SK-N-SH treated with all-trans-retinoic acid at 6 μM for 48 hours (cell line): ENCODE measurements at regions not wholly inside any gene's neighbourhood (a gene's known extent, or its start where the extent isn't known, plus 50 kb on each side); places are given as distances from the start of the nearest gene placed in this dataset.

Experiments
- ATAC-seq: fragments of 200-7000 bp; cut with Tn5 transposase; 3 replicates; pipeline ENCODE4 v1.9.1; 2020; ENCODE audit warnings: mild to moderate bottlenecking, moderate library complexity
- ARNTL ChIP-seq: fragments of 450-650 bp; formaldehyde crosslinking; IDR thresholded peaks from 2 replicates; pipeline ENCODE4 v1.5.0; 2020; ENCODE audit warnings: low read depth, mild to moderate bottlenecking, moderate library complexity, borderline replicate concordance
- BACH2 ChIP-seq: fragments of 250-450 bp; sonication (Bioruptor Pico); IDR thresholded peaks from 2 replicates; pipeline ENCODE4 v1.9.0; 2021; ENCODE audit warnings: mild to moderate bottlenecking, borderline replicate concordance
- CSDC2 ChIP-seq: fragments of 250-450 bp; sonication (Bioruptor Pico); IDR thresholded peaks from 2 replicates; pipeline ENCODE4 v1.5.0; 2020; ENCODE audit warnings: mild to moderate bottlenecking, moderate library complexity
- CSRNP3 ChIP-seq: fragments of 250-450 bp; sonication (Bioruptor Pico); IDR thresholded peaks from 2 replicates; pipeline ENCODE4 v1.5.1; 2021; ENCODE audit warnings: mild to moderate bottlenecking, moderate library complexity
- ESRRG ChIP-seq: fragments of 250-450 bp; sonication (Bioruptor Pico); IDR thresholded peaks from 2 replicates; pipeline ENCODE4 v1.6.1; 2021; ENCODE audit warnings: mild to moderate bottlenecking
- GLIS3 ChIP-seq: fragments of 250-450 bp; sonication (Bioruptor Pico); IDR thresholded peaks from 2 replicates; pipeline ENCODE4 v1.5.0; 2020; ENCODE audit warnings: mild to moderate bottlenecking, moderate library complexity
- ISL1 ChIP-seq: fragments of 250-450 bp; sonication (Bioruptor Pico); IDR thresholded peaks from 2 replicates; pipeline ENCODE4 v2.1.2; 2022; ENCODE audit warnings: mild to moderate bottlenecking, moderate library complexity
- OSR1 ChIP-seq: fragments of 250-450 bp; sonication (Bioruptor Pico); IDR thresholded peaks from 2 replicates; pipeline ENCODE4 v1.8.0; 2022; ENCODE audit warnings: moderate library complexity, mild to moderate bottlenecking, inconsistent platforms
- PATZ1 ChIP-seq: fragments of 250-450 bp; sonication (Bioruptor Pico); IDR thresholded peaks from 2 replicates; pipeline ENCODE4 v1.8.0; 2020; ENCODE audit warnings: mild to moderate bottlenecking, moderate library complexity, borderline replicate concordance
- POU6F1 ChIP-seq: fragments of 250-450 bp; sonication (Bioruptor Pico); IDR thresholded peaks from 2 replicates; pipeline ENCODE4 v1.8.0; 2021; ENCODE audit warnings: low read depth, mild to moderate bottlenecking, moderate library complexity, borderline replicate concordance
- PPARA ChIP-seq: fragments of 250-450 bp; sonication (Bioruptor Pico); IDR thresholded peaks from 2 replicates; pipeline ENCODE4 v1.5.0; 2020; ENCODE audit warnings: mild to moderate bottlenecking, borderline replicate concordance
- RARB ChIP-seq: fragments of 250-450 bp; sonication (Bioruptor Pico); IDR thresholded peaks from 2 replicates; pipeline ENCODE4 v1.8.0; 2021; ENCODE audit warnings: mild to moderate bottlenecking, moderate library complexity
- TCF4 ChIP-seq: fragments of 250-450 bp; sonication (Bioruptor Pico); IDR thresholded peaks from 2 replicates; pipeline ENCODE4 v1.8.0; 2021; ENCODE audit warnings: mild to moderate bottlenecking, moderate library complexity, borderline replicate concordance
- TOX ChIP-seq: fragments of 250-450 bp; sonication (Bioruptor Pico); IDR thresholded peaks from 2 replicates; pipeline ENCODE4 v1.8.0; 2021; ENCODE audit warnings: mild to moderate bottlenecking, moderate library complexity, borderline replicate concordance
- ZFP3 ChIP-seq: fragments of 250-450 bp; sonication (Bioruptor Pico); IDR thresholded peaks from 2 replicates; pipeline ENCODE4 v1.5.0; 2020; ENCODE audit warnings: mild to moderate bottlenecking, moderate library complexity
- ZFP30 ChIP-seq: fragments of 450-650 bp; formaldehyde crosslinking; IDR thresholded peaks from 2 replicates; pipeline ENCODE4 v1.5.0; 2022; ENCODE audit warnings: mild to moderate bottlenecking, moderate library complexity
- ZNF565 ChIP-seq: fragments of 450-650 bp; formaldehyde crosslinking; conservative IDR thresholded peaks from 2 replicates; pipeline ENCODE4 v1.5.0; 2020; ENCODE audit warnings: low read depth, mild to moderate bottlenecking, moderate library complexity
- ZNF8 ChIP-seq: fragments of 450-650 bp; formaldehyde crosslinking; IDR thresholded peaks from 2 replicates; pipeline ENCODE4 v1.5.0; 2020; ENCODE audit warnings: mild to moderate bottlenecking, moderate library complexity
- TF ChIP-seq, protein P1 (sequence below): fragments of 250-450 bp; sonication (Bioruptor Pico); IDR thresholded peaks from 2 replicates; pipeline ENCODE4 v1.5.1; 2020; ENCODE audit warnings: low read depth, mild to moderate bottlenecking, moderate library complexity
- TF ChIP-seq, protein P2 (sequence below): fragments of 250-450 bp; sonication (Bioruptor Pico); IDR thresholded peaks from 2 replicates; pipeline ENCODE4 v1.5.0; 2020; ENCODE audit warnings: mild to moderate bottlenecking, moderate library complexity

DNA sequence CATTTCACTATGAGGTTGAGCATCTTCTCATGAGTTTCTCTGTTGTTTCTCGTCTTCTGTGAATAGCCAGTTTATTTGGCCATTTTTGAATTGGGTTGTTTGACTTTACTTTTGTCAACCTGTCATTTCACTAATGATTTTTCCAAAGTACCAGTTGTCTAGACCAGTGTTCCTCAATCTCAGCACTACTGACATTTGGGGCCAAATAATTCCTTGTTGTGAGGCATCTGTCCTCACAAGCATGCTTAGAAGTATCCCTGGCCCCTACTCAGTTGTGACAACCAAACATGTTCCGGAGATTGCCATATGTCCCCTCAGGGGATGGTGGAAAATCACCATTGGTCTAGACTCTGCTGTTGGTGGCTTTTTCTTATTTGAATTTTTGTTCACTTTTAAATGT, 87.7 kb upstream of the GNAZ start (continued):
- TF ChIP-seq PATZ1 (CRISPR knock-in tag) = no peak

DNA sequence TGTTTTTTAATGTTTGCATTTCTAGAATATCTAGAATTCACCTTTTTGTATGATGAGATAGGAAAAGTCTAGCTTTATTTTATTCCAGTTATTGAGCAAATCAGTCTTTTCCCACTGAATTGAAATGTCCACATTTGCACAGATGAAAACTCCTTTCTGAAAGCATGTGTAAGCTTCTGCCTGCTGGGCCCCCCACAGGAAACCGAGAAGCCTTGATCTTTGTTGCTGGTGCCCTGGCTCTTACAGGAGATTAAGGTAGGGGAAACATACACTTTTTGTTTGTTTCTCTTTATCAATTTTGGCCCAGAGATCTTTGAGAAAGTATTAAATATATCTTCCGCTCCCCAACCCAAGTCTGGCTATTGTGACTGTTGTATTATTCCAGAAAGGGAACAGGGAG, 87.2 kb upstream of the GNAZ start:
- TF ChIP-seq ZFP30 (CRISPR knock-in tag) (no peak), TCF4 (CRISPR knock-in tag) (no peak), PPARA (CRISPR knock-in tag) (no peak), ZNF8 (CRISPR knock-in tag) (no peak), CSDC2 (CRISPR knock-in tag) (no peak)
- TF ChIP-seq, protein P1, sequence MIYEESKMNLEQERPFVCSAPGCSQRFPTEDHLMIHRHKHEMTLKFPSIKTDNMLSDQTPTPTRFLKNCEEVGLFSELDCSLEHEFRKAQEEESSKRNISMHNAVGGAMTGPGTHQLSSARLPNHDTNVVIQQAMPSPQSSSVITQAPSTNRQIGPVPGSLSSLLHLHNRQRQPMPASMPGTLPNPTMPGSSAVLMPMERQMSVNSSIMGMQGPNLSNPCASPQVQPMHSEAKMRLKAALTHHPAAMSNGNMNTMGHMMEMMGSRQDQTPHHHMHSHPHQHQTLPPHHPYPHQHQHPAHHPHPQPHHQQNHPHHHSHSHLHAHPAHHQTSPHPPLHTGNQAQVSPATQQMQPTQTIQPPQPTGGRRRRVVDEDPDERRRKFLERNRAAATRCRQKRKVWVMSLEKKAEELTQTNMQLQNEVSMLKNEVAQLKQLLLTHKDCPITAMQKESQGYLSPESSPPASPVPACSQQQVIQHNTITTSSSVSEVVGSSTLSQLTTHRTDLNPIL = no peak
- no peak for ATAC-seq

GRCh38 chr22:22983816-22984215, 86.5 kb upstream of the GNAZ start:
- TF ChIP-seq ESRRG (CRISPR knock-in tag) = no peak
- no peak for TF ChIP-seq RARB (CRISPR knock-in tag)
- TF ChIP-seq CSRNP3 = no peak
- TF ChIP-seq ISL1 (CRISPR knock-in tag) = no peak
- TF ChIP-seq PPARA (CRISPR knock-in tag) = no peak
- no peak for TF ChIP-seq BACH2 (CRISPR knock-in tag)
- no peak for TF ChIP-seq ARNTL (CRISPR knock-in tag)
- no peak for TF ChIP-seq POU6F1
- no peak for TF ChIP-seq GLIS3 (CRISPR knock-in tag)
- no peak for TF ChIP-seq PATZ1 (CRISPR knock-in tag)
- TF ChIP-seq TCF4 (CRISPR knock-in tag) = no peak
- TF ChIP-seq, protein P1 = no peak
- TF ChIP-seq TOX (CRISPR knock-in tag) = no peak
- no peak for ATAC-seq

GRCh38 chr22:22984967-22985366, 85.4 kb upstream of the GNAZ start:
- TF ChIP-seq, protein P2, sequence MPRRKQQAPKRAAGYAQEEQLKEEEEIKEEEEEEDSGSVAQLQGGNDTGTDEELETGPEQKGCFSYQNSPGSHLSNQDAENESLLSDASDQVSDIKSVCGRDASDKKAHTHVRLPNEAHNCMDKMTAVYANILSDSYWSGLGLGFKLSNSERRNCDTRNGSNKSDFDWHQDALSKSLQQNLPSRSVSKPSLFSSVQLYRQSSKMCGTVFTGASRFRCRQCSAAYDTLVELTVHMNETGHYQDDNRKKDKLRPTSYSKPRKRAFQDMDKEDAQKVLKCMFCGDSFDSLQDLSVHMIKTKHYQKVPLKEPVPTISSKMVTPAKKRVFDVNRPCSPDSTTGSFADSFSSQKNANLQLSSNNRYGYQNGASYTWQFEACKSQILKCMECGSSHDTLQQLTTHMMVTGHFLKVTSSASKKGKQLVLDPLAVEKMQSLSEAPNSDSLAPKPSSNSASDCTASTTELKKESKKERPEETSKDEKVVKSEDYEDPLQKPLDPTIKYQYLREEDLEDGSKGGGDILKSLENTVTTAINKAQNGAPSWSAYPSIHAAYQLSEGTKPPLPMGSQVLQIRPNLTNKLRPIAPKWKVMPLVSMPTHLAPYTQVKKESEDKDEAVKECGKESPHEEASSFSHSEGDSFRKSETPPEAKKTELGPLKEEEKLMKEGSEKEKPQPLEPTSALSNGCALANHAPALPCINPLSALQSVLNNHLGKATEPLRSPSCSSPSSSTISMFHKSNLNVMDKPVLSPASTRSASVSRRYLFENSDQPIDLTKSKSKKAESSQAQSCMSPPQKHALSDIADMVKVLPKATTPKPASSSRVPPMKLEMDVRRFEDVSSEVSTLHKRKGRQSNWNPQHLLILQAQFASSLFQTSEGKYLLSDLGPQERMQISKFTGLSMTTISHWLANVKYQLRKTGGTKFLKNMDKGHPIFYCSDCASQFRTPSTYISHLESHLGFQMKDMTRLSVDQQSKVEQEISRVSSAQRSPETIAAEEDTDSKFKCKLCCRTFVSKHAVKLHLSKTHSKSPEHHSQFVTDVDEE (CRISPR knock-in tag) = no peak
- TF ChIP-seq ZNF8 (CRISPR knock-in tag) = no peak
- no peak for TF ChIP-seq ZFP3
- TF ChIP-seq TOX (CRISPR knock-in tag) = no peak
- no peak for TF ChIP-seq GLIS3 (CRISPR knock-in tag)
- TF ChIP-seq CSDC2 (CRISPR knock-in tag) = no peak
- no peak for TF ChIP-seq TCF4 (CRISPR knock-in tag)
- TF ChIP-seq OSR1 (CRISPR knock-in tag) = no peak
- TF ChIP-seq POU6F1 = no peak
- no peak for TF ChIP-seq ZNF565 (CRISPR knock-in tag)
- TF ChIP-seq BACH2 (CRISPR knock-in tag) = no peak
- no peak for TF ChIP-seq ESRRG (CRISPR knock-in tag)
- no peak for TF ChIP-seq ARNTL (CRISPR knock-in tag)
- ATAC-seq = no peak
